Testis (tissue), 2 donors: ENCODE measurements at regions not wholly inside any gene's neighbourhood (a gene's known extent, or its start where the extent isn't known, plus 50 kb on each side); places are given as distances from the start of the nearest gene placed in this dataset.

Experiments
- POLR2A ChIP-seq: fragments of 450-650 bp; IDR thresholded peaks from one replicate; pipeline ENCODE4 v1.6.1; 2017; ENCODE audit warnings: antibody characterized with exemption, mild to moderate bottlenecking, moderate library complexity
- TF ChIP-seq, protein P1 (sequence below), 3 experiments: fragments of 450-650 bp in 2 of 3; fragments of 200-600 bp in 1 of 3; sonication (generic) in 1 of 3; IDR thresholded peaks; one replicate each; pipeline ENCODE4 v1.5.1; 2016 to 2019; ENCODE audit warnings: antibody characterized with exemption in 3 of 3, mild to moderate bottlenecking in 2 of 3, moderate library complexity in 1 of 3

DNA sequence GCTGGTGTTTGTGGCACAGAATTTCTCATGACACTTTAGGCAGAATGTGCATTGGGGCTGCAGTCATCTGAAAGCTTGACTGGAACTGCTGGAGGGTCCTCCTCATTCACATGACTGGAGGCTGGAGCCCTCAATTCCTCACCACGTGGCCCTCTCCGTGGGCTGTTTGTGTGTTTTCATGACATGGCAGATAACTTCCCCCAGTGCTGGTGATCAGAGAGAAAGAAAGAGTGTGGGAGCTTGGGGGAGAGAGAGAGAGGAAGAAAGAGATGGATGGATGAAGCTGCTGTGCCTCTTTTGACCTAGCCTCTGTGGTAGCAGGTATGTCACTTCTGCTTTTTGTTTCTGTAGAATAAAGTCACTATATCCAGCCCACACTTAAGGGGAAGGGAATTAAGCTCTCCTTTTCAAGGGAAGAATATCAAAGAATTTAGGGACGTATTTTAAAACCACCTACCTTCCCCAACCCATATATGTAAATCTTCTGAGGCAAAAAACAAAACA is 169.6 kb upstream of the IL12A start:
- no peak for TF ChIP-seq POLR2A
- TF ChIP-seq, protein P1, sequence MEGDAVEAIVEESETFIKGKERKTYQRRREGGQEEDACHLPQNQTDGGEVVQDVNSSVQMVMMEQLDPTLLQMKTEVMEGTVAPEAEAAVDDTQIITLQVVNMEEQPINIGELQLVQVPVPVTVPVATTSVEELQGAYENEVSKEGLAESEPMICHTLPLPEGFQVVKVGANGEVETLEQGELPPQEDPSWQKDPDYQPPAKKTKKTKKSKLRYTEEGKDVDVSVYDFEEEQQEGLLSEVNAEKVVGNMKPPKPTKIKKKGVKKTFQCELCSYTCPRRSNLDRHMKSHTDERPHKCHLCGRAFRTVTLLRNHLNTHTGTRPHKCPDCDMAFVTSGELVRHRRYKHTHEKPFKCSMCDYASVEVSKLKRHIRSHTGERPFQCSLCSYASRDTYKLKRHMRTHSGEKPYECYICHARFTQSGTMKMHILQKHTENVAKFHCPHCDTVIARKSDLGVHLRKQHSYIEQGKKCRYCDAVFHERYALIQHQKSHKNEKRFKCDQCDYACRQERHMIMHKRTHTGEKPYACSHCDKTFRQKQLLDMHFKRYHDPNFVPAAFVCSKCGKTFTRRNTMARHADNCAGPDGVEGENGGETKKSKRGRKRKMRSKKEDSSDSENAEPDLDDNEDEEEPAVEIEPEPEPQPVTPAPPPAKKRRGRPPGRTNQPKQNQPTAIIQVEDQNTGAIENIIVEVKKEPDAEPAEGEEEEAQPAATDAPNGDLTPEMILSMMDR (IDR thresholded peaks at IDR 0.05), result no peak
